ENCODE measurements at regions not wholly inside any gene's neighbourhood (a gene's known extent, or its start where the extent isn't known, plus 50 kb on each side); places are given as distances from the start of the nearest gene placed in this dataset.

DNA sequence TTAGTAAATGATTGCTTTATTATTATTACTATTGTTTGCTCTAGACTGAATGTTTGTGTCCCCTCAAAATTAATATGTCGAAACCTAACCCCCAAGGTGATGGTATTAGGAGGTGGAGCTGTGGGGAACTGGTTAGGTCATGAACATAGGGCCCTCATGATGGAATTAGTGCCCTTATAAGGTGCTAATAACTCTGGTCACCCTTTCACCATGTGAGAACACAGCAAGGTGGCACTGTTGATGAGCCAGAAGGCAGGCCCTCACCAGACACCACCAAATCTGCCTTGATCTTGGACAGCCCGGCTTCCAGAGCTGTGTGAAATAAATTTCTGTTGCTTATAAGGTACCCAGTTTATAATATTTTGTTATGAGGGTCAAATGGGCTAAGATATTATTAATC is 95.8 kb downstream of the BDNF start:
- CTCF ChIA-PET: no interaction called here
- intact Hi-C loops (cut with micrococcal nuclease; ENCODE audit: unreplicated experiment): no loop called here
- H3K4me3 Mint-ChIP-seq (ENCODE audit: low read depth, unreplicated experiment): no peak overlapping the region
- no peaks in the 10 kb centered on the region for H3K9me3 Mint-ChIP-seq (ENCODE audit: low read depth, unreplicated experiment)
- TF ChIP-seq, protein P1, sequence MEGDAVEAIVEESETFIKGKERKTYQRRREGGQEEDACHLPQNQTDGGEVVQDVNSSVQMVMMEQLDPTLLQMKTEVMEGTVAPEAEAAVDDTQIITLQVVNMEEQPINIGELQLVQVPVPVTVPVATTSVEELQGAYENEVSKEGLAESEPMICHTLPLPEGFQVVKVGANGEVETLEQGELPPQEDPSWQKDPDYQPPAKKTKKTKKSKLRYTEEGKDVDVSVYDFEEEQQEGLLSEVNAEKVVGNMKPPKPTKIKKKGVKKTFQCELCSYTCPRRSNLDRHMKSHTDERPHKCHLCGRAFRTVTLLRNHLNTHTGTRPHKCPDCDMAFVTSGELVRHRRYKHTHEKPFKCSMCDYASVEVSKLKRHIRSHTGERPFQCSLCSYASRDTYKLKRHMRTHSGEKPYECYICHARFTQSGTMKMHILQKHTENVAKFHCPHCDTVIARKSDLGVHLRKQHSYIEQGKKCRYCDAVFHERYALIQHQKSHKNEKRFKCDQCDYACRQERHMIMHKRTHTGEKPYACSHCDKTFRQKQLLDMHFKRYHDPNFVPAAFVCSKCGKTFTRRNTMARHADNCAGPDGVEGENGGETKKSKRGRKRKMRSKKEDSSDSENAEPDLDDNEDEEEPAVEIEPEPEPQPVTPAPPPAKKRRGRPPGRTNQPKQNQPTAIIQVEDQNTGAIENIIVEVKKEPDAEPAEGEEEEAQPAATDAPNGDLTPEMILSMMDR (IDR thresholded peaks at IDR 0.05; ENCODE audit: unreplicated experiment): no peak
- no peak for DNase-seq
- no peaks in the 10 kb centered on the region for H3K4me1 Mint-ChIP-seq (ENCODE audit: low read depth, unreplicated experiment)
- H3K36me3 Mint-ChIP-seq (ENCODE audit: insufficient read depth, unreplicated experiment): no peaks in the 10 kb centered on the region
- H3K27ac Mint-ChIP-seq (ENCODE audit: unreplicated experiment): no peak overlapping the region
- no peaks in the 10 kb centered on the region for H3K27me3 Mint-ChIP-seq (ENCODE audit: unreplicated experiment)
- BruUV-seq (replicated peaks): no TSS peak

DNA sequence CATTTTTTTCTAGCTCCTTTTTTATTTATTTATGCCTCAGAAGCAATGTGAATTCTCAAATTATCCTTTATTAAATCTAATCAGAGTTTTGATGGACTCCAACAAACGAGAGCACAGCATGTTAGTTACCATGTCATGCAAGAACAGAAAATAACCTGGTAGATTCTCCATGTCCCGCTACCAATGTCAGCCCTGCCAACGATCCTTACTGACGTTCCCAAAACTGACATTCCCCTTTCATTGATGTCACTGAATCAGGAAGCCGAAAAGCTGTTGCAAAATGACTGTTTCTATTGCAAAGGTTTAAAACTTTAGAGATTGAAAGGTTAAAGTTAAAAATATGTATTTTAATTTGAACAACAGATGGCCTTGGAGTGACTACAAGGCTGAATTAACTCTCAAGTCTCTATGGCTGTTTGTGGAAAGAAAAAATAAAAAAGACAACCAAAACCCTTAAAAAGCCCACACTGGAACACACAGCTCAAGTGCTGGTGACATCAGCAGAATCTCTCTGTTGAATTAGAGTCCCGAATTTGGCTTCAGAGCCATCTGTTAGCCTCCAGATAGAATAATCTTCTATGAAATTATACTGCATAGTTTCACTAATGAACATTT is 96.8 kb downstream of the BDNF start:
- no peak for DNase-seq
- CTCF ChIA-PET: no interaction called here
- BruUV-seq (replicated peaks): no TSS peak
- Mint-ChIP-seq H3K9me3 (ENCODE audit: low read depth, unreplicated experiment) (no peaks in the 10 kb centered on the region), H3K27me3 (ENCODE audit: unreplicated experiment) (no peaks in the 10 kb centered on the region), H3K4me3 (ENCODE audit: low read depth, unreplicated experiment) (no peak overlapping the region), H3K4me1 (ENCODE audit: low read depth, unreplicated experiment) (no peaks in the 10 kb centered on the region), H3K27ac (ENCODE audit: unreplicated experiment) (no peak overlapping the region), H3K36me3 (ENCODE audit: insufficient read depth, unreplicated experiment) (no peaks in the 10 kb centered on the region)
- TF ChIP-seq, protein P1 (IDR thresholded peaks at IDR 0.05; ENCODE audit: unreplicated experiment): no peak
- intact Hi-C loops (cut with micrococcal nuclease; ENCODE audit: unreplicated experiment): no loop called here

DNA sequence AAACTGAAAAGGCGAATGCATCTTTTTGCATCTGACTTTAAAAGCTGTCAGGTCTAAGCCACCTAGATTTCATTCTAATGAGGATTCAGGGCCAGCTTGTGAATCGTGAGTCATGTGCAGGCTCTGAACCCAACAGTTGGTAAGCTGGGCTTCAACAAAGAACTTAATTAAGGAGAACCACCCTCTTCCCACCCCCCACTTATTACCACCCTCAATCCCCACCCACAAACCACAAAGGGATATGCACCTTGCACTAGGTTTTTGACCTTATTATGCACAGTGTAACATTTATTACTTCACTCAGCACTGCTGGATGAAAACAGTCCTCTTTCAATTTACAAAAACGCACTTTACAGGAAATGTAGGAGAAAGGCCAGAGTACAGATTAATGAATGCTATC is 94.1 kb upstream of the LIN7C start:
- DNase-seq: no peak
- Mint-ChIP-seq H3K4me3 (ENCODE audit: low read depth, unreplicated experiment) (no peak overlapping the region), H3K27me3 (ENCODE audit: unreplicated experiment) (no peaks in the 10 kb centered on the region), H3K4me1 (ENCODE audit: low read depth, unreplicated experiment) (no peaks in the 10 kb centered on the region), H3K36me3 (ENCODE audit: insufficient read depth, unreplicated experiment) (no peaks in the 10 kb centered on the region), H3K27ac (ENCODE audit: unreplicated experiment) (no peak overlapping the region), H3K9me3 (ENCODE audit: low read depth, unreplicated experiment) (no peaks in the 10 kb centered on the region)
- CTCF ChIA-PET: interaction anchor here (0.6 kb wide), 1 partner anchor 1034 kb away, joined by 3 read pairs; no protein-coding TSS in a partner anchor
- TF ChIP-seq, protein P1 (IDR thresholded peaks at IDR 0.05; ENCODE audit: unreplicated experiment): no peak
- intact Hi-C loops (cut with micrococcal nuclease; ENCODE audit: unreplicated experiment): no loop called here
- BruUV-seq (replicated peaks): no TSS peak

DNA sequence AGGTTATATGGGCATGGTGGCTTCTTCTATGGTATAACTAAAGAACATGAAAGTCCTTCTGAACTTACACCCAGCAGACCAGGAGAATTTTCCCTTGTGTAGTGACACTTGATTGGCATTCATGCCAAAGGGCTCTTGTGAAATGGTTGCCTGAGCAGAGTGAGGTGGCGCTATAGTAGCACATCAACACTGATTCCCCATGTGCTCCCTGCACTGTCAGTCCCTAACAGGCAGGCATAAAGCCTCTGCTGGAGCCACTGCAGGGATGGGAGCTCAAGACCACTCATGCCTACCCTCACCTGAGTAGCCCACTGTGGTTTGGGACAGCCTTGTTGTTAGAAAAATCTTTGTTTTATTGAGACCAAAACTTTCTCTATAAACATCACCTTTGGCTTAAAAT is 92.6 kb upstream of the LIN7C start:
- Mint-ChIP-seq H3K27me3 (ENCODE audit: unreplicated experiment) (no peaks in the 10 kb centered on the region), H3K4me3 (ENCODE audit: low read depth, unreplicated experiment) (no peak overlapping the region), H3K9me3 (ENCODE audit: low read depth, unreplicated experiment) (no peaks in the 10 kb centered on the region), H3K4me1 (ENCODE audit: low read depth, unreplicated experiment) (no peaks in the 10 kb centered on the region), H3K27ac (ENCODE audit: unreplicated experiment) (no peak overlapping the region), H3K36me3 (ENCODE audit: insufficient read depth, unreplicated experiment) (no peaks in the 10 kb centered on the region)
- BruUV-seq (replicated peaks): no TSS peak
- TF ChIP-seq, protein P1 (IDR thresholded peaks at IDR 0.05; ENCODE audit: unreplicated experiment): no peak
- CTCF ChIA-PET: interaction anchor here (0.7 kb wide), 1 partner anchor 89 kb away, joined by 3 read pairs; no protein-coding TSS in a partner anchor
- no peak for DNase-seq
- intact Hi-C loops (cut with micrococcal nuclease; ENCODE audit: unreplicated experiment): no loop called here

All from Calu3 (cell line).